Effector CD4-positive, alpha-beta T cell (primary cell): ENCODE measurements at regions not wholly inside any gene's neighbourhood (a gene's known extent, or its start where the extent isn't known, plus 50 kb on each side); places are given as distances from the start of the nearest gene placed in this dataset.

Experiments used
- DNase-seq: peaks from one replicate; pipeline ENCODE4 v3.0.0-alpha.2; 2020

DNA sequence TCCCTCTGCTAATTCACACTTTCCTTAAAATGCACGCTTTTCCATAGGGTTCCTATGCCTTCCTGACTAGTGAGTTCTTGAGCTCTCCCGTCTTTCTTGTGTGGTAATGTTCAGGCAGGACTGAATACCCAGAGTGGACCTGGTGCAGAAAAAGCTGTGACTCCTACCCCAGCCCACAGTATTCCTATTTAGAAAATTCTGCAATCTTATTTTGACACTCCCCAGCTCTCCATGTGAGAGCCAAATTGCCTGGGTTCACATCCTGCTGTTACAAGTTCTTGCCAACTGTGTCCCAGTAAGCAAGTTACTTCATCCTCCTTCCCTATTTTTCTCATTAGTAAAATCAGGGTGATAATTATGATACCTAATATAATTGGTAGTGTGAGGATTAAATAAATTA is 290.8 kb upstream of the SLCO3A1 start:
- DNase-seq = no peak

DNA sequence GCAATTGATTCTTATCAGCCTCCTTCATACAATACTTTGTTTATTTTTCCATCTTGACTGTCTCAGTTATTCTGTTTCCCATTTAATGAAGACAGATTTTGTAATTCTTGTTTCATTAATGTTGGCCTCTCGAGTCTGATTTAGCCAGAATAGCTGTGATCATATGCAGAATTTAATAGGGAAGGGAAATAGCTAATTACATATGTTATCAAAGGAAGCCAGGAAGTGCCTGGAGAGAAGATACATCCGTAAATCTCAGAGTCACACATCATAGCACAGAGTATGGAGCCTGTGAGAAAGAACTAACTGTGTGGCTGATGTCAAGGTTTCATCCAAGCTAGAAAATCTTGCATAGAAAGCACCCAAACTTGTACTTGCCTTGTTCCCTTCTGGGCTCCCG is 288.9 kb upstream of the SLCO3A1 start:
- DNase-seq = no peak

GRCh38 chr15:91566141-91566540 is 287.4 kb upstream of the SLCO3A1 start:
- no peak for DNase-seq

GRCh38 chr15:91568036-91568435 is 285.5 kb upstream of the SLCO3A1 start:
- DNase-seq = no peak

DNA sequence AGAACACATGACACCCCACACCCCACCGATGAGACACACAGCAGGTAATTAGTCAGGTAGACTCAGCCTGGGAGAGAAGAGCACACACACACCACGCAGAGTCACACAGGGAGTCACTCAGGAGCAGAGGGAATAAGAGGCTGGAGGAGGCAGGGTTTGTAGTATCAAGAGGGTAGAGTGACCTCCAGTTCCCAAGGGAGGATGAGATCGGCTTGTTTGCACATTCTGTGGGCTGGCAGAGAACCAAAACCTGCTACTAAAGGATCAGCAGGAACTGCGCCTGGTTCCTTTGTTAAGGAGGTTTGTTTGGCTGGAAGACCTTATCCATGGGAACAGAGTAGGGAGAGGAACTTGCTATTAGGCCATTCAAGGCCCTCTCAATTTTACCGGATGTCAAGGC is 281.4 kb upstream of the SLCO3A1 start:
- DNase-seq = no peak

GRCh38 chr15:91576096-91576495 is 277.4 kb upstream of the SLCO3A1 start:
- no peak for DNase-seq

GRCh38 chr15:91578511-91578910 is 275.0 kb upstream of the SLCO3A1 start:
- no peak for DNase-seq

DNA sequence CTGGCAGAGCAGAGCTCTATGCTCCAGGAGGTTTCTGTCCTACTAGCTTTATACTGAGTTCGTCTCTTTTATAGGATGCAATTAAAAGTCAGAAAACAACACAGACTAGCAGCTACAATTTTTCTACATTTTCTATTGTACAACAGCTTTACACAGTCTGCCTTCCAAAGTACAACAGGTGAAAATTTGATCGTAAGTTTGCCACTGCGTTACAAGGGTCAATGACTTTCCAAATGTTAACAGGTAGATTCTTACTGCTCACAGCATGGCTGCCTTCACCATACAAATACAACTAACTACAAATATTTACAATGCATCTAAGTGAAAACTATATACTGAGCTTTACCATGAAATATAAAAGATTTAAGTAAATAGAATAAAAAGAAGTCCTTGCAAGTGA is 268.6 kb upstream of the SLCO3A1 start:
- DNase-seq = no peak

- DNase-seq = no peak
Observed at GRCh38 chr15:91586560-91586959, 266.9 kb upstream of the SLCO3A1 start.

DNA sequence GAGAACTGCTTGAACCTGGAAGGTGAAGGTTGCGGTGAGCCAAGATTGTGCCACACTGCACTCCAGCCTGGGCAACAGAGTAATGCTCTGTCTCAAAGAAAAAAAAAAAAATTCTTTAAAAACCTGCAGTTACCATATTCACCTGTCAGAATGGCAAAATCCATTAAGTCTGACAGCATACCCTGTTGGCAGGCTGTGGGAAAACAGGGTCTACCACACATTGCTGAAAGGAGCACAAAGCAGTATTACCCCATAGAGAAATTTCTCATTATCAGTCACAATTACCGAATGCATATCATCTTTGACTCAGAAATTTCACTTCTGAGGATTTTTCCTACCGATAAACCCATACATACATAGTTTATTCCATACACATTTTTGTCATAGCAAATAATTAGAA is 264.1 kb upstream of the SLCO3A1 start:
- no peak for DNase-seq

- no peak for DNase-seq
Observed at GRCh38 chr15:91592567-91592966, 260.9 kb upstream of the SLCO3A1 start.

DNA sequence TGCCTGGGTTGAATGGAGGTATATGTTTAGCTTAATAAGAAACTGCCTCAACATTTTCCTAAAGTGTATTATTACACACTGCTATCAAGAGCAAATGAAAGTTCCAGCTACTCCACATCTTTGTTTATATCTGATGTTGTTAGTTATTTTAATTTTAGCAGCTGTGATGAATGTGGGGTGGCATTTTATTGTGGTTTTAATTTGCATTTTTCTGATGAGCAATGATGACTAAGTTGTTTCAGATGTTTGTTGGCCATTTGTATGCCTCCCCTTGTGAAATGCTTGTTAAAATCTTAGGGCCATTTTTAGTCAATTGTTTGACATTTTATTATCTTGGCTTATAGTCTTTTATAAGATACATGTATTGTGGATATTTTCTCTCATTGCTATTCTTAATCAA is 260.4 kb upstream of the SLCO3A1 start:
- DNase-seq = no peak

DNA sequence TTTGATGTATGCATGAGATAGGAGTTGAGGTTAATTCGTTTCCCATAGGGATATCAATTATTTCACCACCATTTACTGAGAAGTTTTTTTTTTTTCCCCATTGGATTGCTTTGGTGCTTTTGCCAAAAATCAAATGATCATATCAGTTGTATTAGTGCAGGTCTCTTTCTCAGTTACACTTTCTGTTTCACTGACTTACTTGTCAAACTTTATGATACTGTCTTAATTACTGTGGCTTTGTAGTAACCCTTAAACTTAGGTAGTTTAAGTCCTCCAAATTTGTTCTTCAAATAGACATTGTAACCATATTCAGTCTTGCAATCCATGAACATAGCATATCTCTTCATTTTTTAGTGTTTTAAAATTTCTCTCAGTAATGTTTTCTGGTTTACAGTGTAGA is 259.9 kb upstream of the SLCO3A1 start:
- DNase-seq = no peak

DNA sequence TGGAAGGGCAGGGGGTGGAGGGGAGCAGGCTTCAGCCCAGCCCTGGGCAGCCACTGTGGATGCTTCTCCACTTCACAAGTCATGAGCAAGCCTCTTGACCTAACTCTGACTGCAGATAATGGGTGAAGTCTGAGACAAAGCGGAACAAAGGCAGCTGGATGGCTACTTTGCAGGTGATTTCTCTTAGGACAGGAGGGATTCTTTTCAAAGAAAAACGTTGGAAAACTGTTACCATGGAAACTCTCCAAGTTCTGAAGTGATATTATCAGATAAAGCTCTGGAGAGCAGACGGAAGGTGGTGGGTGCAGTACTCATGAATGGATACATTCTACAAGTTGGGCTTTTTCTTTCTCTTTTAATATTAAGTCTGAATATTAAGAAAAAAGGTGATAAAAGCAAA is 254.2 kb upstream of the SLCO3A1 start:
- no peak for DNase-seq

DNA sequence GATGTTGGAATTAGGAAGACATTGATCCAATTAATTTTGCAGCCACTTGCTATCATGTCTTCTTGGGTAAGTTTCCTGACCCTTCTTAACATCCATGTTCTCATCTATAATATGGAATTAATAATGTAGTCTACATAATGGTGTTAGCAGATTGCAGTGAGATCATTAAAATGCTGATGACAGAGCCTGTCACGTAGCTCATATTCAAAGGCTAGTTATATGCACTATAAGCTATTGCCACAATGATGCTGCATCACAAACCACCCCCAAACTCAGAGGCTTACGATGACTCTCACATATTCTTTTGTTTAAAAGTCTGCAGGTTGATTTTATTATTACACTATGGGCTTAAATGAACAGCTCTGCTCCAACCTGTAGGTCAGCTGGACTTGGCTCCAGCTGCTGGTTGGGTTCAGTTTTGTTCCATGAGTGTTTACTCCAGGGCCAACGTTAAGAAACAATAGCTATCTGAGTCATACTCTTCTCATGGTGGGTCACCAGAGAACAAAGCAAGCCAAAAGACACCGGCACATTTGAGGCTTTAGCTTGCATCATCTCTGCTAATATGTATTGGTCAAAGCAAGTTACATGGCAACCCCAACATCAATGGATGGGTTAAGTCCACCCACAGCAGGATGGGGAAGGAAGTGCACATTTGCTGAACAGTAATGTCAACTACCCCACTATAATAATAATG is 250.0 kb upstream of the SLCO3A1 start:
- DNase-seq = no peak

GRCh38 chr15:91604122-91604521 is 249.4 kb upstream of the SLCO3A1 start:
- DNase-seq = no peak

DNA sequence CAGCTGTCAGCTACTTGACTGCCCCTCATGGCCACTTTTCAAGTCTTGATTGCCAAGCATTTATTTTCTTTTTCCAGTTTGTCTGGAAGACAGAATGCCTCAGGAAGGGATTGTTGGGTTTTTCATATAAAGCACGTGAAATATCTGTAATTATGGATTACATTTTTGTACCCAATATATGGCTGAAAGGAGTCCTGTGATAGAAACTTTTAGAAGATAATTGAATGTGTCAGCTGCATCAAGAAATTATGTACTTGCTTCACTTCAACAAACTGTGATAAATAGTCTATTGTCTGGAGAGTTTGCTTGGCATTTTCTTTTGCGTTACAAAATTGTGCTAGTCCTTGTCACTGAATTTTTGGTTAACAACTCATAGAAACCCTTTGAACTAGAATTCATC is 247.9 kb upstream of the SLCO3A1 start:
- no peak for DNase-seq

DNA sequence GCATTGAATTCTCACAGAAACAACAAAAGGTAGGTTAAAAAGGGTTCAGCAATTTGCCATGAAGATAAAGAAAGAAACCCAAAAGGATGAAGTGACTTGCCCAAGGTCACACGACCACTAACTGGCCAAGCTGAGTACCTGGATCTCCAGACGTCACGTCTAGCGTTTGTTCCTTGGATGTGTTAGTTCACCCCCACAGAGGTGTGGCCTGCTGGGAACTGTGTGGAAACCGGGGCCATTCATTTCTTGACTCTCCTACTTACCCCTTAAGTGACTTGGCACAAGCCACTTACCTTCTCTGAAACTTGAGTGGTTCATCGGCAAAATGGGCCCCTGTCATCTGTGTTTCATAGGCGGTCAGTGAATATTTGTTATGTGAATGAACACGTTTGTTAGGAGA is 244.3 kb upstream of the SLCO3A1 start:
- DNase-seq = no peak

- DNase-seq = no peak
Observed at GRCh38 chr15:91609966-91610365, 243.5 kb upstream of the SLCO3A1 start.

DNA sequence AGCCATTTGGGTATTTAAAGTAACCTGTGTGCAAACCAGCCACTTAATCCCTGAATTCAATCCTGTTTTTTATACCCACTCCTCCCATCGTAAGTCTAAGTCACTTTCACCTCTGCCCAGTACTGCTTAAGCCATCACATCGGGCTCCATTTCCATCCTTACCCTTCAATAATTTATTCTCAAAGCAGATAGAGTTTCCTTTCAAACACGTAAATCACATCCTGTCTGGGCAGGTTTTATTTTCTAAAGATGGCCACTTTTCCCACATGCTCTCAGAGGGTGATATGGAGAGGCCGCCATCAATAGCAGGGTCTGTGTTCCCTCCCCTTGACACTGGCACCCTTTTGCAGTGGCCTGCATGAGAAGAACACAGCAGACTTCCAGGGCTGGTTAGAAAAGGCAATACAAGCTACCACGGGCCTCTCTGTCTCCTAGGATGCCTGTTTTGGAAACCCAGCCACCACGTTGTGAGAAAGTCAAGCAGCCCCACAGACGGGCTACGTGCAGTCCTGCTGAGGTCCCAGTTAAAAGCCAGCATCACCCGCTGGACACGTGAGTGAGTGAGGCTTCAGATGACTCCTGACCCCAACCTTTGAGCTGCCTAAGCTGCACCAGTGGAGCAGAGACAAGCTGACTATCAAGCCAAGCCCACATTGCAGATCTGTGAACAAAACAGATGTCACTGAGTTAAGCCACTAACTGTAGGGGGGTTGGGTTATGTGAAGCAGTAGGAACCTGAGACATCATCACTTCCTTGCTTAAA is 241.8 kb upstream of the SLCO3A1 start:
- DNase-seq = no peak

GRCh38 chr15:91620229-91620628 is 233.3 kb upstream of the SLCO3A1 start:
- no peak for DNase-seq

GRCh38 chr15:91622235-91622634 is 231.3 kb upstream of the SLCO3A1 start:
- DNase-seq = no peak

- DNase-seq = no peak
Observed at GRCh38 chr15:91622711-91623342, 230.7 kb upstream of the SLCO3A1 start.

- DNase-seq = no peak
Observed at GRCh38 chr15:91624353-91624968, 229.0 kb upstream of the SLCO3A1 start.
